ENCODE measurements at regions not wholly inside any gene's neighbourhood (a gene's known extent, or its start where the extent isn't known, plus 50 kb on each side); places are given as distances from the start of the nearest gene placed in this dataset.

GRCh38 chr4:128711361-128711760 lies 98.1 kb upstream of the JADE1 start:
- TF ChIP-seq ZFX (IDR thresholded peaks at IDR 0.05) (no peak), CTCF (conservative IDR thresholded peaks at IDR 0.05) (no peak)
- no peak overlapping the region for H3K27ac ChIP-seq

- TF ChIP-seq ZFX (IDR thresholded peaks at IDR 0.05) (no peak), CTCF (conservative IDR thresholded peaks at IDR 0.05) (no peak)
- H3K27ac ChIP-seq: no peak overlapping the region
Measured at GRCh38 chr4:128709268-128709667, 100.2 kb upstream of the JADE1 start.

- no peak overlapping the region for H3K27ac ChIP-seq
- TF ChIP-seq ZFX (IDR thresholded peaks at IDR 0.05): no peak
- no peak for TF ChIP-seq CTCF (conservative IDR thresholded peaks at IDR 0.05)
Measured at GRCh38 chr4:128707864-128708263, 101.6 kb upstream of the JADE1 start.

GRCh38 chr4:128703948-128704347 lies 105.6 kb upstream of the JADE1 start:
- TF ChIP-seq ZFX (IDR thresholded peaks at IDR 0.05) (no peak), CTCF (conservative IDR thresholded peaks at IDR 0.05) (no peak)
- no peak overlapping the region for H3K27ac ChIP-seq

- no peak overlapping the region for H3K27ac ChIP-seq
- TF ChIP-seq CTCF (conservative IDR thresholded peaks at IDR 0.05): no peak
- no peak for TF ChIP-seq ZFX (IDR thresholded peaks at IDR 0.05)
Measured at GRCh38 chr4:128700659-128701350, 108.7 kb upstream of the JADE1 start.

- H3K27ac ChIP-seq: no peak overlapping the region
- TF ChIP-seq CTCF (conservative IDR thresholded peaks at IDR 0.05): no peak
- TF ChIP-seq ZFX (IDR thresholded peaks at IDR 0.05): no peak
Measured at GRCh38 chr4:128698386-128698785, 111.1 kb upstream of the JADE1 start.

- TF ChIP-seq ZFX (IDR thresholded peaks at IDR 0.05): no peak
- no peak for TF ChIP-seq CTCF (conservative IDR thresholded peaks at IDR 0.05)
- H3K27ac ChIP-seq: no peak overlapping the region
Measured at GRCh38 chr4:128697323-128697722, 112.2 kb upstream of the JADE1 start.
